CD4-positive, alpha-beta T cell (primary cell): ENCODE measurements at regions not wholly inside any gene's neighbourhood (a gene's known extent, or its start where the extent isn't known, plus 50 kb on each side); places are given as distances from the start of the nearest gene placed in this dataset.

ENCODE experiments used
- ATAC-seq: fragments of 200-7000 bp; cut with Tn5 transposase; one replicate; pipeline ENCODE4 v1.10.0; 2022; ENCODE audit warnings: mild to moderate bottlenecking; ENCODE audit not compliant: poor library complexity
- CTCF ChIA-PET: fragments of 350-600 bp; sonication (Branson Sonifier 250); formaldehyde crosslinking; loops from one replicate; lab custom pipeline; 2021; ENCODE audit warnings: antibody characterized with exemption, inconsistent platforms; lab: Charles Lee
- POLR2A ChIA-PET: fragments of 350-600 bp; sonication (Branson Sonifier 250); formaldehyde crosslinking; loops from one replicate; lab custom pipeline; 2021; ENCODE audit warnings: antibody characterized with exemption, inconsistent platforms; lab: Charles Lee
- DNase-seq, 14 experiments: peaks; one replicate each; pipeline ENCODE4 v3.0.0-alpha.2; 2013 to 2020; ENCODE audit warnings: mixed read lengths in 2 of 14
- H3K27ac ChIP-seq, 2 donors: one replicate each; pipeline versions ENCODE4 v1.5.1 to v1.7.0; 2013; ENCODE audit warnings: low read length in 2 of 2, low read depth in 1 of 2, mild to moderate bottlenecking in 1 of 2
- H3K27me3 ChIP-seq, 2 experiments: 1 replicate in 1 of 2; 2 replicates in 1 of 2; pipeline versions ENCODE4 v1.6.1 to v1.7.0; 2013; ENCODE audit warnings: low read length in 2 of 2, control low read depth in 1 of 2, mild to moderate bottlenecking in 1 of 2, moderate library complexity in 1 of 2; ENCODE audit not compliant: insufficient read depth in 2 of 2, control insufficient read depth in 1 of 2
- H3K36me3 ChIP-seq: one replicate; pipeline ENCODE4 v1.6.1; 2013; ENCODE audit warnings: low read length, control low read depth; ENCODE audit not compliant: insufficient read depth
- H3K4me1 ChIP-seq: one replicate; pipeline ENCODE4 v1.6.1; 2013; ENCODE audit warnings: low read length, control low read depth; ENCODE audit not compliant: insufficient read depth
- H3K4me3 ChIP-seq: one replicate; pipeline ENCODE4 v1.5.1; 2013; ENCODE audit warnings: mild to moderate bottlenecking, low read length, moderate library complexity
- H3K9me3 ChIP-seq, 2 experiments: 1 replicate in 1 of 2; 2 replicates in 1 of 2; pipeline versions ENCODE4 v1.6.1 to v1.7.0; 2013; ENCODE audit warnings: low read length in 2 of 2, mild to moderate bottlenecking in 2 of 2, control low read depth in 1 of 2, moderate library complexity in 1 of 2; ENCODE audit not compliant: control insufficient read depth in 1 of 2, insufficient read depth in 1 of 2
- H3K27ac Mint-ChIP-seq: one replicate; pipeline ENCODE4 v1.8.0; 2020; ENCODE audit warnings: mixed read lengths
- H3K27me3 Mint-ChIP-seq: one replicate; pipeline ENCODE4 v1.8.0; 2021; ENCODE audit warnings: mixed read lengths
- H3K36me3 Mint-ChIP-seq: one replicate; pipeline ENCODE4 v1.8.0; 2021; ENCODE audit warnings: low read depth, mixed read lengths
- H3K4me1 Mint-ChIP-seq: one replicate; pipeline ENCODE4 v1.8.0; 2021; ENCODE audit warnings: low read depth, mixed read lengths
- H3K4me3 Mint-ChIP-seq: one replicate; pipeline ENCODE4 v1.8.0; 2020; ENCODE audit warnings: mild to moderate bottlenecking, mixed read lengths
- H3K9me3 Mint-ChIP-seq: one replicate; pipeline ENCODE4 v1.8.0; 2020; ENCODE audit warnings: mixed read lengths
- intact Hi-C, 2 experiments: fragments of 100-400 bp; cut with DNase I in 1 of 2; cut with micrococcal nuclease in 1 of 2; formaldehyde crosslinking; loops; one replicate each; pipeline versions ENCODE4 v1.15.1 to v1.9.0; 2023 to 2025; cut with DNase I, micrococcal nuclease
- TF ChIP-seq, protein P1 (sequence below): fragments of 200-600 bp; IDR thresholded peaks from one replicate; pipeline ENCODE4 v1.8.0; 2022; ENCODE audit warnings: antibody characterized with exemption, mild to moderate bottlenecking

- Histone ChIP-seq H3K27ac (no peak overlapping the region), H3K4me3 (no peak overlapping the region), H3K4me1 (no peaks in the 10 kb centered on the region), H3K9me3 (peaks cover 0 to 12% of the 10 kb centered on the region in 2 experiments), H3K27me3 (no peaks in the 10 kb centered on the region), H3K36me3 (no peaks in the 10 kb centered on the region)
- TF ChIP-seq, protein P1, sequence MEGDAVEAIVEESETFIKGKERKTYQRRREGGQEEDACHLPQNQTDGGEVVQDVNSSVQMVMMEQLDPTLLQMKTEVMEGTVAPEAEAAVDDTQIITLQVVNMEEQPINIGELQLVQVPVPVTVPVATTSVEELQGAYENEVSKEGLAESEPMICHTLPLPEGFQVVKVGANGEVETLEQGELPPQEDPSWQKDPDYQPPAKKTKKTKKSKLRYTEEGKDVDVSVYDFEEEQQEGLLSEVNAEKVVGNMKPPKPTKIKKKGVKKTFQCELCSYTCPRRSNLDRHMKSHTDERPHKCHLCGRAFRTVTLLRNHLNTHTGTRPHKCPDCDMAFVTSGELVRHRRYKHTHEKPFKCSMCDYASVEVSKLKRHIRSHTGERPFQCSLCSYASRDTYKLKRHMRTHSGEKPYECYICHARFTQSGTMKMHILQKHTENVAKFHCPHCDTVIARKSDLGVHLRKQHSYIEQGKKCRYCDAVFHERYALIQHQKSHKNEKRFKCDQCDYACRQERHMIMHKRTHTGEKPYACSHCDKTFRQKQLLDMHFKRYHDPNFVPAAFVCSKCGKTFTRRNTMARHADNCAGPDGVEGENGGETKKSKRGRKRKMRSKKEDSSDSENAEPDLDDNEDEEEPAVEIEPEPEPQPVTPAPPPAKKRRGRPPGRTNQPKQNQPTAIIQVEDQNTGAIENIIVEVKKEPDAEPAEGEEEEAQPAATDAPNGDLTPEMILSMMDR: no peak
- Mint-ChIP-seq H3K27me3 (no peaks in the 10 kb centered on the region), H3K4me1 (no peaks in the 10 kb centered on the region), H3K9me3 (no peaks in the 10 kb centered on the region), H3K4me3 (no peak overlapping the region), H3K36me3 (no peaks in the 10 kb centered on the region), H3K27ac (no peak overlapping the region)
- CTCF ChIA-PET: no interaction called here
- ATAC-seq: no peak
- intact Hi-C loops: no loop called here
- POLR2A ChIA-PET: no interaction called here
- DNase-seq: no peak
Observed at GRCh38 chr16:65788434-65789140, 577.9 kb upstream of the CDH5 start.

- Mint-ChIP-seq H3K27ac (no peak overlapping the region), H3K36me3 (no peaks in the 10 kb centered on the region), H3K4me1 (no peaks in the 10 kb centered on the region), H3K27me3 (no peaks in the 10 kb centered on the region), H3K9me3 (no peaks in the 10 kb centered on the region), H3K4me3 (no peak overlapping the region)
- Histone ChIP-seq H3K4me1 (no peaks in the 10 kb centered on the region), H3K27me3 (no peaks in the 10 kb centered on the region), H3K27ac (no peak overlapping the region), H3K9me3 (peaks cover 0 to 13% of the 10 kb centered on the region in 2 experiments), H3K4me3 (no peak overlapping the region), H3K36me3 (no peaks in the 10 kb centered on the region)
- intact Hi-C loops: no loop called here
- ChIA-PET POLR2A (no interaction called here), CTCF (no interaction called here)
- TF ChIP-seq, protein P1: no peak
- no peak for ATAC-seq
- DNase-seq: no peak
Observed at GRCh38 chr16:65787921-65788320, 578.6 kb upstream of the CDH5 start.

GRCh38 chr16:65786916-65787315, 579.6 kb upstream of the CDH5 start:
- intact Hi-C loops: no loop called here
- Histone ChIP-seq H3K9me3 (peaks cover 0 to 17% of the 10 kb centered on the region in 2 experiments), H3K27me3 (no peaks in the 10 kb centered on the region), H3K27ac (no peak overlapping the region), H3K4me3 (no peak overlapping the region), H3K4me1 (no peaks in the 10 kb centered on the region), H3K36me3 (no peaks in the 10 kb centered on the region)
- TF ChIP-seq, protein P1: no peak
- ChIA-PET POLR2A (no interaction called here), CTCF (no interaction called here)
- Mint-ChIP-seq H3K9me3 (no peaks in the 10 kb centered on the region), H3K27ac (no peak overlapping the region), H3K4me3 (no peak overlapping the region), H3K27me3 (no peaks in the 10 kb centered on the region), H3K36me3 (no peaks in the 10 kb centered on the region), H3K4me1 (no peaks in the 10 kb centered on the region)
- ATAC-seq (no peak), DNase-seq (no peak)
